Lung (tissue), 11 donors: ENCODE measurements at regions not wholly inside any gene's neighbourhood (a gene's known extent, or its start where the extent isn't known, plus 50 kb on each side); places are given as distances from the start of the nearest gene placed in this dataset.

Experiments used
- ATAC-seq: fragments of 200-7000 bp; cut with Tn5 transposase; one replicate; pipeline ENCODE4 v1.9.1; 2020; ENCODE audit warnings: moderate number of reproducible peaks; ENCODE audit not compliant: insufficient read depth, low FRiP score
- DNase-seq, 3 donors: peaks; one replicate each; pipeline ENCODE4 v3.0.0-alpha.2; 2013 to 2017
- H3K27ac ChIP-seq, 2 donors: one replicate each; pipeline ENCODE4 v1.5.1; 2013; ENCODE audit warnings: mild to moderate bottlenecking in 2 of 2, moderate library complexity in 2 of 2, control low read depth in 1 of 2, inconsistent platforms in 1 of 2, low read depth in 1 of 2, low read length in 1 of 2
- H3K27me3 ChIP-seq, 3 donors: one replicate each; pipeline ENCODE4 v1.5.1; 2013; ENCODE audit warnings: low read length in 2 of 3; ENCODE audit not compliant: control insufficient read depth in 3 of 3, insufficient read depth in 3 of 3
- H3K36me3 ChIP-seq, 4 donors: one replicate each; pipeline ENCODE4 v1.5.1; 2013; ENCODE audit warnings: low read length in 4 of 4, mild to moderate bottlenecking in 1 of 4, moderate library complexity in 1 of 4; ENCODE audit not compliant: control insufficient read depth in 4 of 4, insufficient read depth in 4 of 4
- H3K4me1 ChIP-seq, 5 donors: one replicate each; pipeline ENCODE4 v1.5.1; 2013; ENCODE audit warnings: low read length in 5 of 5, mild to moderate bottlenecking in 2 of 5, moderate library complexity in 1 of 5; ENCODE audit not compliant: control insufficient read depth in 5 of 5, insufficient read depth in 5 of 5
- H3K4me3 ChIP-seq: one replicate; pipeline ENCODE4 v1.5.1; 2013; ENCODE audit warnings: mild to moderate bottlenecking, control low read depth, moderate library complexity
- H3K9ac ChIP-seq, 2 donors: one replicate each; pipeline ENCODE4 v1.5.1; 2013; ENCODE audit warnings: low read length in 2 of 2, control low read depth in 1 of 2; ENCODE audit not compliant: insufficient read depth in 1 of 2
- H3K9me3 ChIP-seq, 4 donors: one replicate each; pipeline ENCODE4 v1.5.1; 2013; ENCODE audit warnings: low read length in 3 of 4, mild to moderate bottlenecking in 1 of 4, moderate library complexity in 1 of 4; ENCODE audit not compliant: control insufficient read depth in 4 of 4, insufficient read depth in 3 of 4
- WGBS, 2 donors: extraction: QIAGEN DNeasy Blood & Tissue Kit; methylation state at CpG; one replicate each; pipeline ENCODE4 v1.1.7; 2013; 5-methylcytosine and 5-hydroxymethylcytosine counted together
- TF ChIP-seq, protein P1 (sequence below): IDR thresholded peaks from 2 replicates; pipeline ENCODE4 v1.5.1; 2012; ENCODE audit warnings: mild to moderate bottlenecking; ENCODE audit errors: control extremely low read depth, extremely low read depth
- donor health status: control.
- donor health status: control.
- donor health status: Bipolar disorder and iron deficiency.
- donor health status: healthy.
- donor health status: DM: yes; HTN: yes; CAD: no.

- H3K9me3 ChIP-seq, result peaks cover 0 to 2% (median 0%) of the 10 kb centered on the region in 4 donors
- H3K27ac ChIP-seq, result no peak overlapping the region
- WGBS, 2 donors, result 88 to 100% methylated on average over 4 of the region's 4 CpGs
- DNase-seq (no peak), ATAC-seq (no peak)
- no peaks in the 10 kb centered on the region for H3K27me3 ChIP-seq
- H3K9ac ChIP-seq, result no peak overlapping the region
- no peak overlapping the region for H3K4me3 ChIP-seq
- no peaks in the 10 kb centered on the region for H3K4me1 ChIP-seq
- TF ChIP-seq, protein P1, sequence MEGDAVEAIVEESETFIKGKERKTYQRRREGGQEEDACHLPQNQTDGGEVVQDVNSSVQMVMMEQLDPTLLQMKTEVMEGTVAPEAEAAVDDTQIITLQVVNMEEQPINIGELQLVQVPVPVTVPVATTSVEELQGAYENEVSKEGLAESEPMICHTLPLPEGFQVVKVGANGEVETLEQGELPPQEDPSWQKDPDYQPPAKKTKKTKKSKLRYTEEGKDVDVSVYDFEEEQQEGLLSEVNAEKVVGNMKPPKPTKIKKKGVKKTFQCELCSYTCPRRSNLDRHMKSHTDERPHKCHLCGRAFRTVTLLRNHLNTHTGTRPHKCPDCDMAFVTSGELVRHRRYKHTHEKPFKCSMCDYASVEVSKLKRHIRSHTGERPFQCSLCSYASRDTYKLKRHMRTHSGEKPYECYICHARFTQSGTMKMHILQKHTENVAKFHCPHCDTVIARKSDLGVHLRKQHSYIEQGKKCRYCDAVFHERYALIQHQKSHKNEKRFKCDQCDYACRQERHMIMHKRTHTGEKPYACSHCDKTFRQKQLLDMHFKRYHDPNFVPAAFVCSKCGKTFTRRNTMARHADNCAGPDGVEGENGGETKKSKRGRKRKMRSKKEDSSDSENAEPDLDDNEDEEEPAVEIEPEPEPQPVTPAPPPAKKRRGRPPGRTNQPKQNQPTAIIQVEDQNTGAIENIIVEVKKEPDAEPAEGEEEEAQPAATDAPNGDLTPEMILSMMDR, result no peak
- H3K36me3 ChIP-seq, result no peaks in the 10 kb centered on the region
Measured at GRCh38 chr3:112693186-112693585, 52.2 kb upstream of the CCDC80 start.
